ENCODE measurements at regions not wholly inside any gene's neighbourhood (a gene's known extent, or its start where the extent isn't known, plus 50 kb on each side); places are given as distances from the start of the nearest gene placed in this dataset.

- TF ChIP-seq ZNF468 (CRISPR knock-in tag; IDR thresholded peaks at IDR 0.05) (no peak), ADNP (CRISPR knock-in tag; IDR thresholded peaks at IDR 0.05) (no peak), NFRKB (IDR thresholded peaks at IDR 0.05) (no peak), ZNF720 (CRISPR knock-in tag; IDR thresholded peaks at IDR 0.05) (no peak), YEATS2 (CRISPR knock-in tag; IDR thresholded peaks at IDR 0.05; ENCODE audit: borderline replicate concordance) (no peak), ZHX2 (IDR thresholded peaks at IDR 0.05; ENCODE audit: low read depth) (no peak), ZHX2 (CRISPR knock-in tag; IDR thresholded peaks at IDR 0.05; ENCODE audit: borderline replicate concordance) (no peak), CBFB (CRISPR knock-in tag; IDR thresholded peaks at IDR 0.05) (no peak), ZNF646 (CRISPR knock-in tag; IDR thresholded peaks at IDR 0.05) (no peak), SYNCRIP (IDR thresholded peaks at IDR 0.05; ENCODE audit: insufficient read depth, low read depth, low read length) (no peak), HOXA3 (CRISPR knock-in tag; IDR thresholded peaks at IDR 0.05) (no peak), ZNF790 (CRISPR knock-in tag; IDR thresholded peaks at IDR 0.05; ENCODE audit: borderline replicate concordance) (no peak)
These were observed 1239.2 kb downstream of the ROBO2 start (continued) for GRCh38 chr3:78279091-78279490.
